SK-N-SH (cell line): ENCODE measurements at regions not wholly inside any gene's neighbourhood (a gene's known extent, or its start where the extent isn't known, plus 50 kb on each side); places are given as distances from the start of the nearest gene placed in this dataset.

ENCODE experiments used
- CTCF ChIA-PET: fragments of 300-600, 350-600 bp; formaldehyde crosslinking; extraction: SDS; loops from one replicate; lab custom pipeline; 2021; lab: Yijun Ruan, JAX
- POLR2A ChIA-PET: fragments of 350-600 bp; sonication (Branson Sonifier 250); formaldehyde crosslinking; extraction: SDS; loops from one replicate; lab custom pipeline; 2020; ENCODE audit warnings: antibody characterized with exemption, inconsistent platforms; lab: Yijun Ruan, JAX
- DNase-seq: peaks from one replicate; pipeline ENCODE4 v3.0.0; 2012
- H2AFZ ChIP-seq: fragments of 200-600 bp; sonication (generic); 2 replicates; pipeline ENCODE4 v1.8.1; 2016; ENCODE audit warnings: antibody characterized with exemption, mild to moderate bottlenecking, low read depth
- H3F3A ChIP-seq: fragments of 200-600 bp; sonication (generic); replicated peaks from 2 replicates; pipeline ENCODE3; 2016; ENCODE audit warnings: antibody characterized with exemption, mild to moderate bottlenecking; ENCODE audit not compliant: insufficient read depth
- H3K27ac ChIP-seq, 2 experiments: fragments of 200-500 bp in 1 of 2; fragments of 200-600 bp in 1 of 2; sonication (Bioruptor generic) in 1 of 2; sonication (generic), shearing (Covaris generic) in 1 of 2; 2 replicates each; pipeline versions ENCODE4 v1.5.1 to v1.6.1; 2014 to 2016; ENCODE audit warnings: low read depth in 2 of 2, inconsistent platforms in 1 of 2, low read length in 1 of 2, mild to moderate bottlenecking in 1 of 2, mixed read lengths in 1 of 2
- H3K27me3 ChIP-seq: fragments of 200-600 bp; sonication (generic), shearing (Covaris generic); 2 replicates; pipeline ENCODE4 v1.6.1; 2016; ENCODE audit warnings: mixed run types; ENCODE audit not compliant: insufficient read depth
- H3K36me3 ChIP-seq, 2 experiments: fragments of 200-500 bp in 1 of 2; fragments of 200-600 bp in 1 of 2; sonication (Bioruptor generic) in 1 of 2; sonication (generic) in 1 of 2; replicated peaks in 1 of 2; 2 replicates each; pipeline versions ENCODE3 to v1.5.1; 2014 to 2016; ENCODE audit warnings: low read length in 1 of 2, mild to moderate bottlenecking in 1 of 2; ENCODE audit not compliant: insufficient read depth in 2 of 2, control insufficient read depth in 1 of 2
- H3K4me1 ChIP-seq, 2 experiments: fragments of 200-500 bp in 1 of 2; fragments of 200-600 bp in 1 of 2; sonication (Bioruptor generic) in 1 of 2; sonication (generic), shearing (Covaris generic) in 1 of 2; 2 replicates each; pipeline versions ENCODE4 v1.5.1 to v1.6.1; 2014 to 2016; ENCODE audit warnings: low read depth in 1 of 2, low read length in 1 of 2, mixed run types in 1 of 2; ENCODE audit not compliant: insufficient read depth in 2 of 2, control insufficient read depth in 1 of 2
- H3K4me2 ChIP-seq: fragments of 200-600 bp; sonication (generic), shearing (Covaris generic); 2 replicates; pipeline ENCODE4 v1.6.1; 2017; ENCODE audit warnings: mixed run types
- H3K4me3 ChIP-seq, 2 experiments: fragments of 200-500 bp in 1 of 2; fragments of 200-600 bp in 1 of 2; sonication (Bioruptor generic) in 1 of 2; sonication (generic), shearing (Covaris generic) in 1 of 2; 2 replicates each; pipeline versions ENCODE4 v1.5.1 to v1.8.1; 2014 to 2016; ENCODE audit warnings: low read depth in 2 of 2, inconsistent platforms in 1 of 2, low read length in 1 of 2, mild to moderate bottlenecking in 1 of 2, mixed read lengths in 1 of 2, moderate library complexity in 1 of 2
- H3K79me2 ChIP-seq: fragments of 200-600 bp; sonication (generic); 2 replicates; pipeline ENCODE4 v1.8.1; 2017; ENCODE audit warnings: mild to moderate bottlenecking; ENCODE audit not compliant: insufficient read depth
- H3K9ac ChIP-seq: fragments of 200-600 bp; sonication (generic); 2 replicates; pipeline ENCODE4 v1.6.1; 2017; ENCODE audit warnings: mixed run types
- H3K9me2 ChIP-seq: fragments of 200-600 bp; sonication (generic); 2 replicates; pipeline ENCODE4 v1.6.1; 2017; ENCODE audit warnings: mixed run types
- H3K9me3 ChIP-seq: fragments of 200-600 bp; sonication (generic); 2 replicates; pipeline ENCODE4 v1.6.1; 2017; ENCODE audit warnings: mixed run types, mild to moderate bottlenecking, moderate library complexity
- H4K20me1 ChIP-seq: fragments of 200-600 bp; sonication (generic); 2 replicates; pipeline ENCODE4 v1.6.1; 2017; ENCODE audit warnings: mild to moderate bottlenecking, mixed run types; ENCODE audit not compliant: insufficient read depth
- EP300 ChIP-seq, 2 experiments: IDR thresholded peaks; 2 replicates each; pipeline versions ENCODE4 v1.4.0 to v1.6.1; 2012; ENCODE audit warnings: borderline replicate concordance in 1 of 2, low read depth in 1 of 2, low read length in 1 of 2
- FOXM1 ChIP-seq: IDR thresholded peaks from 2 replicates; pipeline ENCODE4 v1.4.0; 2012; ENCODE audit warnings: low read depth, mild to moderate bottlenecking
- GATA2 ChIP-seq: sonication (generic); formaldehyde crosslinking; IDR thresholded peaks from 2 replicates; pipeline ENCODE4 v1.5.0; 2020; ENCODE audit warnings: mild to moderate bottlenecking, missing genetic modification reagents
- MEF2A ChIP-seq: IDR thresholded peaks from 2 replicates; pipeline ENCODE4 v1.4.0; 2012; ENCODE audit warnings: low read depth, borderline replicate concordance
- RAD21 ChIP-seq: IDR thresholded peaks from 2 replicates; pipeline ENCODE4 v1.6.1; 2012; ENCODE audit warnings: mild to moderate bottlenecking, low read length
- SMC3 ChIP-seq: IDR thresholded peaks from 2 replicates; pipeline ENCODE4 v1.6.1; 2012; ENCODE audit warnings: low read depth, low read length, improper control_type of control experiment
- TCF12 ChIP-seq: IDR thresholded peaks from 2 replicates; pipeline ENCODE4 v1.4.0; 2012
- WGBS: methylation state at CpG from one replicate; pipeline ENCODE4 v1.1.6; 2017; ENCODE audit warnings: low lambda C conversion rate; 5-methylcytosine and 5-hydroxymethylcytosine counted together
- TF ChIP-seq, protein P1 (sequence below): fragments of 150-350 bp; IDR thresholded peaks from 2 replicates; pipeline ENCODE4 v1.6.1; 2017; ENCODE audit warnings: antibody characterized with exemption, low read length, low read depth, borderline replicate concordance
- TF ChIP-seq, protein P2 (sequence below): IDR thresholded peaks from 2 replicates; pipeline ENCODE4 v1.6.1; 2012; ENCODE audit warnings: mild to moderate bottlenecking, low read depth, low read length, moderate library complexity
- TF ChIP-seq, protein P3 (sequence below): fragments of 200-600 bp; sonication (generic); IDR thresholded peaks from 2 replicates; pipeline ENCODE4 v1.6.1; 2017; ENCODE audit warnings: antibody characterized with exemption, mild to moderate bottlenecking, moderate library complexity

DNA sequence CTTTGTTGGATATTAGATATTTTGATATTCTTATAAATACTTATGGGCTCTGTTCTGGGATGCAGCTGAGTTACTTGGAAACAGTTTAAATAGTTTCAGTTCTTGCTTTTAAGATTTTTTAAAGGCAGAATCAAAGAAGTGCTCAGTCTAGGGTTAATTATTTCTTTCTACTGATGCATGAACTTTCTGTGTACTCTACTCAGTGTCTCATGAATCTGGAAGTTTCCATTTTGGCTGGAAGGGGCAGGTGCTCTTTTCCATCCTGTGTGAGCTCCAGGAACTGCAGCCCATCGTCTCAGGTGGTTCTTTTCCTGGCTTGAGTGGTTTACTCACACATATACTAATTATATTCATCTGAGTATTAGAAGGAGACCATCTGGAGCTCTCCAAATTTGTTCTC is 61.1 kb upstream of the CPHXL start (continued):
- TF ChIP-seq, protein P1, sequence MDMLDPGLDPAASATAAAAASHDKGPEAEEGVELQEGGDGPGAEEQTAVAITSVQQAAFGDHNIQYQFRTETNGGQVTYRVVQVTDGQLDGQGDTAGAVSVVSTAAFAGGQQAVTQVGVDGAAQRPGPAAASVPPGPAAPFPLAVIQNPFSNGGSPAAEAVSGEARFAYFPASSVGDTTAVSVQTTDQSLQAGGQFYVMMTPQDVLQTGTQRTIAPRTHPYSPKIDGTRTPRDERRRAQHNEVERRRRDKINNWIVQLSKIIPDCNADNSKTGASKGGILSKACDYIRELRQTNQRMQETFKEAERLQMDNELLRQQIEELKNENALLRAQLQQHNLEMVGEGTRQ: no peak
- no peak for TF ChIP-seq MEF2A
- TF ChIP-seq TCF12: no peak
- TF ChIP-seq GATA2 (CRISPR knock-in tag): no peak
- TF ChIP-seq EP300 (IDR thresholded peaks at IDR 0.05; ENCODE audit: borderline replicate concordance in 1 of 2, low read depth in 1 of 2, low read length in 1 of 2): no peak

DNA sequence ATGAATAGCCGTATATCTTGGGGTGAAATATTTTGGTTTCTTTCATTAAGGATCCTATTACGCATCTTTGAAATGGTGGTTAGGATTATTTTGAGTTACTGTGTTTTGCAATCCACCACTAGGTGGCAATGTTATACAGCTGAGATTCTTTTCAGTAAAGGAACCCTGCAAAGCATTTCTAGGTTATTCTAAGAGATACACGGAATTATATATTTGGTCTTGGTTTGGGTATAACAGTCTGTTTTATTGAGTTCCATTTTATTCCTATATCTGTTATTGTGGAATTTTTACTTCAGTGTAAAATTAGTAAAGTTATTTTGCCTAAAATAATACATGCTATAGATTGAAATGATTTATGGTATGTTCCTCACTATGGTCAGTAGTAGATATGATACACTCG is 62.9 kb upstream of the CPHXL start:
- no peaks in the 10 kb centered on the region for H3F3A ChIP-seq
- TF ChIP-seq RAD21 (peak; percentile 95), SMC3 (peak; percentile 67), FOXM1 (no peak)
- TF ChIP-seq, protein P2, sequence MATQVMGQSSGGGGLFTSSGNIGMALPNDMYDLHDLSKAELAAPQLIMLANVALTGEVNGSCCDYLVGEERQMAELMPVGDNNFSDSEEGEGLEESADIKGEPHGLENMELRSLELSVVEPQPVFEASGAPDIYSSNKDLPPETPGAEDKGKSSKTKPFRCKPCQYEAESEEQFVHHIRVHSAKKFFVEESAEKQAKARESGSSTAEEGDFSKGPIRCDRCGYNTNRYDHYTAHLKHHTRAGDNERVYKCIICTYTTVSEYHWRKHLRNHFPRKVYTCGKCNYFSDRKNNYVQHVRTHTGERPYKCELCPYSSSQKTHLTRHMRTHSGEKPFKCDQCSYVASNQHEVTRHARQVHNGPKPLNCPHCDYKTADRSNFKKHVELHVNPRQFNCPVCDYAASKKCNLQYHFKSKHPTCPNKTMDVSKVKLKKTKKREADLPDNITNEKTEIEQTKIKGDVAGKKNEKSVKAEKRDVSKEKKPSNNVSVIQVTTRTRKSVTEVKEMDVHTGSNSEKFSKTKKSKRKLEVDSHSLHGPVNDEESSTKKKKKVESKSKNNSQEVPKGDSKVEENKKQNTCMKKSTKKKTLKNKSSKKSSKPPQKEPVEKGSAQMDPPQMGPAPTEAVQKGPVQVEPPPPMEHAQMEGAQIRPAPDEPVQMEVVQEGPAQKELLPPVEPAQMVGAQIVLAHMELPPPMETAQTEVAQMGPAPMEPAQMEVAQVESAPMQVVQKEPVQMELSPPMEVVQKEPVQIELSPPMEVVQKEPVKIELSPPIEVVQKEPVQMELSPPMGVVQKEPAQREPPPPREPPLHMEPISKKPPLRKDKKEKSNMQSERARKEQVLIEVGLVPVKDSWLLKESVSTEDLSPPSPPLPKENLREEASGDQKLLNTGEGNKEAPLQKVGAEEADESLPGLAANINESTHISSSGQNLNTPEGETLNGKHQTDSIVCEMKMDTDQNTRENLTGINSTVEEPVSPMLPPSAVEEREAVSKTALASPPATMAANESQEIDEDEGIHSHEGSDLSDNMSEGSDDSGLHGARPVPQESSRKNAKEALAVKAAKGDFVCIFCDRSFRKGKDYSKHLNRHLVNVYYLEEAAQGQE: no peak
- TF ChIP-seq, protein P3, sequence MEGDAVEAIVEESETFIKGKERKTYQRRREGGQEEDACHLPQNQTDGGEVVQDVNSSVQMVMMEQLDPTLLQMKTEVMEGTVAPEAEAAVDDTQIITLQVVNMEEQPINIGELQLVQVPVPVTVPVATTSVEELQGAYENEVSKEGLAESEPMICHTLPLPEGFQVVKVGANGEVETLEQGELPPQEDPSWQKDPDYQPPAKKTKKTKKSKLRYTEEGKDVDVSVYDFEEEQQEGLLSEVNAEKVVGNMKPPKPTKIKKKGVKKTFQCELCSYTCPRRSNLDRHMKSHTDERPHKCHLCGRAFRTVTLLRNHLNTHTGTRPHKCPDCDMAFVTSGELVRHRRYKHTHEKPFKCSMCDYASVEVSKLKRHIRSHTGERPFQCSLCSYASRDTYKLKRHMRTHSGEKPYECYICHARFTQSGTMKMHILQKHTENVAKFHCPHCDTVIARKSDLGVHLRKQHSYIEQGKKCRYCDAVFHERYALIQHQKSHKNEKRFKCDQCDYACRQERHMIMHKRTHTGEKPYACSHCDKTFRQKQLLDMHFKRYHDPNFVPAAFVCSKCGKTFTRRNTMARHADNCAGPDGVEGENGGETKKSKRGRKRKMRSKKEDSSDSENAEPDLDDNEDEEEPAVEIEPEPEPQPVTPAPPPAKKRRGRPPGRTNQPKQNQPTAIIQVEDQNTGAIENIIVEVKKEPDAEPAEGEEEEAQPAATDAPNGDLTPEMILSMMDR: peak; percentile 95
- no peaks in the 10 kb centered on the region for H3K27me3 ChIP-seq
- no peak overlapping the region for H3K4me2 ChIP-seq
- H3K36me3 ChIP-seq: no peaks in the 10 kb centered on the region
- POLR2A ChIA-PET: no interaction called here
- H3K9ac ChIP-seq: no peak overlapping the region
- CTCF ChIA-PET: interaction anchor here (0.6 to 1.6 kb wide), 5 partner anchors 9 to 1382 kb away, joined by 3 to 8 read pairs (median 5); no protein-coding TSS in a partner anchor
- H3K27ac ChIP-seq: no peak overlapping the region
- no peaks in the 10 kb centered on the region for H3K9me3 ChIP-seq
- DNase-seq: peak; percentile 58
- no peak overlapping the region for H2AFZ ChIP-seq
- no peak overlapping the region; a peak in 1 of 4 replicates for H3K4me3 ChIP-seq
- no peaks in the 10 kb centered on the region for H3K79me2 ChIP-seq
- no peaks in the 10 kb centered on the region for H4K20me1 ChIP-seq
- WGBS: 30% methylated on average over 4 of the region's 4 CpGs
- H3K4me1 ChIP-seq: no peaks in the 10 kb centered on the region; a peak in 1 of 4 replicates
- no peaks in the 10 kb centered on the region for H3K9me2 ChIP-seq
